ENCODE measurements at regions not wholly inside any gene's neighbourhood (a gene's known extent, or its start where the extent isn't known, plus 50 kb on each side); places are given as distances from the start of the nearest gene placed in this dataset.

- peak; percentile 24 for DNase-seq
- Histone ChIP-seq H3K9me3 (ENCODE audit: low read length) (no peaks in the 10 kb centered on the region), H3K36me3 (ENCODE audit: insufficient read depth, low read length) (no peaks in the 10 kb centered on the region), H2AFZ (ENCODE audit: low read length) (no peak overlapping the region), H3K27me3 (ENCODE audit: low read length) (no peaks in the 10 kb centered on the region), H3K79me2 (ENCODE audit: low read length) (no peaks in the 10 kb centered on the region), H3K9me2 (replicated peaks; ENCODE audit: insufficient read depth, low read length) (no peaks in the 10 kb centered on the region), H4K20me1 (ENCODE audit: insufficient read depth, low read depth, low read length) (no peaks in the 10 kb centered on the region), H3K27ac (ENCODE audit: low read length) (no peak overlapping the region), H3K4me3 (ENCODE audit: low read length) (no peak overlapping the region), H3K4me1 (ENCODE audit: low read length) (no peaks in the 10 kb centered on the region), H3K9ac (ENCODE audit: low read length) (no peak overlapping the region), H3K4me2 (ENCODE audit: low read depth, low read length, poor library complexity, severe bottlenecking) (no peak overlapping the region)
Observed at GRCh38 chr10:10956681-10957542, 60.8 kb upstream of the CELF2 start.

- Histone ChIP-seq H4K20me1 (ENCODE audit: insufficient read depth, low read depth, low read length) (no peaks in the 10 kb centered on the region), H3K27me3 (ENCODE audit: low read length) (no peaks in the 10 kb centered on the region), H3K4me1 (ENCODE audit: low read length) (no peaks in the 10 kb centered on the region), H3K4me3 (ENCODE audit: low read length) (no peak overlapping the region), H3K79me2 (ENCODE audit: low read length) (no peaks in the 10 kb centered on the region), H3K27ac (ENCODE audit: low read length) (no peak overlapping the region), H3K9me3 (ENCODE audit: low read length) (no peaks in the 10 kb centered on the region), H3K4me2 (ENCODE audit: low read depth, low read length, poor library complexity, severe bottlenecking) (no peak overlapping the region), H3K36me3 (ENCODE audit: insufficient read depth, low read length) (no peaks in the 10 kb centered on the region), H3K9ac (ENCODE audit: low read length) (no peak overlapping the region), H3K9me2 (replicated peaks; ENCODE audit: insufficient read depth, low read length) (no peaks in the 10 kb centered on the region), H2AFZ (ENCODE audit: low read length) (no peak overlapping the region)
- peak; percentile 30 for DNase-seq
Observed at GRCh38 chr10:10958041-10958440, 59.6 kb upstream of the CELF2 start.

- Histone ChIP-seq H3K9me2 (replicated peaks; ENCODE audit: insufficient read depth, low read length) (no peaks in the 10 kb centered on the region), H2AFZ (ENCODE audit: low read length) (no peak overlapping the region), H3K4me2 (ENCODE audit: low read depth, low read length, poor library complexity, severe bottlenecking) (no peak overlapping the region), H3K79me2 (ENCODE audit: low read length) (no peaks in the 10 kb centered on the region), H3K27me3 (ENCODE audit: low read length) (no peaks in the 10 kb centered on the region), H3K9me3 (ENCODE audit: low read length) (no peaks in the 10 kb centered on the region), H3K4me3 (ENCODE audit: low read length) (no peak overlapping the region), H3K36me3 (ENCODE audit: insufficient read depth, low read length) (no peaks in the 10 kb centered on the region), H4K20me1 (ENCODE audit: insufficient read depth, low read depth, low read length) (no peaks in the 10 kb centered on the region), H3K27ac (ENCODE audit: low read length) (no peak overlapping the region), H3K4me1 (ENCODE audit: low read length) (no peaks in the 10 kb centered on the region), H3K9ac (ENCODE audit: low read length) (no peak overlapping the region)
- DNase-seq: no peak
Observed at GRCh38 chr10:10959666-10960065, 58.0 kb upstream of the CELF2 start.

- Histone ChIP-seq H3K9me3 (ENCODE audit: low read length) (no peaks in the 10 kb centered on the region), H3K4me3 (ENCODE audit: low read length) (no peak overlapping the region)
- peak; percentile 38 for DNase-seq
Observed at GRCh38 chr10:10960534-10960933, 57.1 kb upstream of the CELF2 start.

GRCh38 chr10:10961072-10961471, 56.6 kb upstream of the CELF2 start:
- H2AFZ ChIP-seq (ENCODE audit: low read length): no peak overlapping the region
- no peaks in the 10 kb centered on the region for H4K20me1 ChIP-seq (ENCODE audit: insufficient read depth, low read depth, low read length)
- no peak overlapping the region for H3K27ac ChIP-seq (ENCODE audit: low read length)
- H3K36me3 ChIP-seq (ENCODE audit: insufficient read depth, low read length): no peaks in the 10 kb centered on the region
- no peaks in the 10 kb centered on the region for H3K4me1 ChIP-seq (ENCODE audit: low read length)
- H3K4me2 ChIP-seq (ENCODE audit: low read depth, low read length, poor library complexity, severe bottlenecking): no peak overlapping the region
- no peaks in the 10 kb centered on the region for H3K9me3 ChIP-seq (ENCODE audit: low read length)
- no peaks in the 10 kb centered on the region for H3K9me2 ChIP-seq (replicated peaks; ENCODE audit: insufficient read depth, low read length)
- DNase-seq: no peak
- H3K4me3 ChIP-seq (ENCODE audit: low read length): no peak overlapping the region
- H3K27me3 ChIP-seq (ENCODE audit: low read length): no peaks in the 10 kb centered on the region
- no peak overlapping the region for H3K9ac ChIP-seq (ENCODE audit: low read length)
- H3K79me2 ChIP-seq (ENCODE audit: low read length): no peaks in the 10 kb centered on the region

More at GRCh38 chr10:10960534-10960933, 57.1 kb upstream of the CELF2 start:
- Histone ChIP-seq H3K27ac (ENCODE audit: low read length) (no peak overlapping the region), H3K9me2 (replicated peaks; ENCODE audit: insufficient read depth, low read length) (no peaks in the 10 kb centered on the region), H3K36me3 (ENCODE audit: insufficient read depth, low read length) (no peaks in the 10 kb centered on the region), H3K79me2 (ENCODE audit: low read length) (no peaks in the 10 kb centered on the region), H3K4me1 (ENCODE audit: low read length) (no peaks in the 10 kb centered on the region), H3K9ac (ENCODE audit: low read length) (no peak overlapping the region), H2AFZ (ENCODE audit: low read length) (no peak overlapping the region), H3K27me3 (ENCODE audit: low read length) (no peaks in the 10 kb centered on the region), H4K20me1 (ENCODE audit: insufficient read depth, low read depth, low read length) (no peaks in the 10 kb centered on the region), H3K4me2 (ENCODE audit: low read depth, low read length, poor library complexity, severe bottlenecking) (no peak overlapping the region)

- no peaks in the 10 kb centered on the region for H3K4me1 ChIP-seq (ENCODE audit: low read length)
- H3K27me3 ChIP-seq (ENCODE audit: low read length): no peaks in the 10 kb centered on the region
- no peak overlapping the region for H2AFZ ChIP-seq (ENCODE audit: low read length)
- no peak overlapping the region for H3K27ac ChIP-seq (ENCODE audit: low read length)
- no peak overlapping the region for H3K4me3 ChIP-seq (ENCODE audit: low read length)
- no peaks in the 10 kb centered on the region for H3K9me3 ChIP-seq (ENCODE audit: low read length)
- no peak overlapping the region for H3K9ac ChIP-seq (ENCODE audit: low read length)
- H4K20me1 ChIP-seq (ENCODE audit: insufficient read depth, low read depth, low read length): no peaks in the 10 kb centered on the region
- H3K79me2 ChIP-seq (ENCODE audit: low read length): no peaks in the 10 kb centered on the region
- no peaks in the 10 kb centered on the region for H3K36me3 ChIP-seq (ENCODE audit: insufficient read depth, low read length)
- no peak overlapping the region for H3K4me2 ChIP-seq (ENCODE audit: low read depth, low read length, poor library complexity, severe bottlenecking)
- DNase-seq: no peak
- no peaks in the 10 kb centered on the region for H3K9me2 ChIP-seq (replicated peaks; ENCODE audit: insufficient read depth, low read length)
Observed at GRCh38 chr10:10967029-10967428, 50.6 kb upstream of the CELF2 start.

GRCh38 chr10:10967581-10968256, 50.0 kb upstream of the CELF2 start:
- no peaks in the 10 kb centered on the region for H3K9me2 ChIP-seq (replicated peaks; ENCODE audit: insufficient read depth, low read length)
- no peaks in the 10 kb centered on the region for H3K4me1 ChIP-seq (ENCODE audit: low read length)
- H3K4me2 ChIP-seq (ENCODE audit: low read depth, low read length, poor library complexity, severe bottlenecking): no peak overlapping the region
- no peak overlapping the region for H3K9ac ChIP-seq (ENCODE audit: low read length)
- no peak overlapping the region for H3K27ac ChIP-seq (ENCODE audit: low read length)
- H3K36me3 ChIP-seq (ENCODE audit: insufficient read depth, low read length): no peaks in the 10 kb centered on the region
- no peak for DNase-seq
- H3K4me3 ChIP-seq (ENCODE audit: low read length): no peak overlapping the region
- H3K27me3 ChIP-seq (ENCODE audit: low read length): no peaks in the 10 kb centered on the region
- no peaks in the 10 kb centered on the region for H3K9me3 ChIP-seq (ENCODE audit: low read length)
- H3K79me2 ChIP-seq (ENCODE audit: low read length): no peaks in the 10 kb centered on the region
- no peaks in the 10 kb centered on the region for H4K20me1 ChIP-seq (ENCODE audit: insufficient read depth, low read depth, low read length)
- no peak overlapping the region for H2AFZ ChIP-seq (ENCODE audit: low read length)

All from Karpas-422 (cell line).